ENCODE measurements at regions not wholly inside any gene's neighbourhood (a gene's known extent, or its start where the extent isn't known, plus 50 kb on each side); places are given as distances from the start of the nearest gene placed in this dataset.
A peak's percentile ranks its signal among the peaks of the same experiment; 100 is the strongest.

- CTCF ChIA-PET: no interaction called here
- no TSS peak for BruUV-seq (replicated peaks)
Observed at GRCh38 chr1:195831789-195832188, 776.5 kb downstream of the KCNT2 start.

GRCh38 chr1:195828325-195828724 is 779.9 kb downstream of the KCNT2 start:
- intact Hi-C loops (cut with micrococcal nuclease): no loop called here
- CTCF ChIA-PET: interaction anchor here (0.6 kb wide), 1 partner anchor 12 kb away, joined by 3 read pairs; no protein-coding TSS in a partner anchor

More at GRCh38 chr1:195831789-195832188, 776.5 kb downstream of the KCNT2 start:
- intact Hi-C loops (cut with micrococcal nuclease): no loop called here
- POLR2A ChIA-PET: no interaction called here
- H3K4me1 Mint-ChIP-seq (ENCODE audit: insufficient read depth, unreplicated experiment): no peaks in the 10 kb centered on the region
- H3K27ac Mint-ChIP-seq (ENCODE audit: low read depth, unreplicated experiment): no peak overlapping the region
- H3K27me3 Mint-ChIP-seq (ENCODE audit: insufficient read depth, unreplicated experiment): no peaks in the 10 kb centered on the region
- no peaks in the 10 kb centered on the region for H3K9me3 Mint-ChIP-seq (ENCODE audit: unreplicated experiment)
- no peak for TF ChIP-seq CTCF (IDR thresholded peaks at IDR 0.05; ENCODE audit: unreplicated experiment)
- no peak overlapping the region for H3K4me3 Mint-ChIP-seq (ENCODE audit: unreplicated experiment)
- H3K36me3 Mint-ChIP-seq (ENCODE audit: insufficient read depth, unreplicated experiment): peaks cover 6% of the 10 kb centered on the region
- DNase-seq (ENCODE audit: unreplicated experiment): no peak

GRCh38 chr1:195820925-195821324 is 787.3 kb downstream of the KCNT2 start:
- TF ChIP-seq CTCF (IDR thresholded peaks at IDR 0.05; ENCODE audit: unreplicated experiment): no peak
- Mint-ChIP-seq H3K9me3 (ENCODE audit: unreplicated experiment) (peaks cover 8% of the 10 kb centered on the region), H3K27ac (ENCODE audit: low read depth, unreplicated experiment) (no peak overlapping the region), H3K36me3 (ENCODE audit: insufficient read depth, unreplicated experiment) (no peaks in the 10 kb centered on the region), H3K4me1 (ENCODE audit: insufficient read depth, unreplicated experiment) (no peaks in the 10 kb centered on the region), H3K27me3 (ENCODE audit: insufficient read depth, unreplicated experiment) (no peaks in the 10 kb centered on the region), H3K4me3 (ENCODE audit: unreplicated experiment) (no peak overlapping the region)
- no TSS peak for BruUV-seq (replicated peaks)
- ChIA-PET CTCF (interaction anchor here (1.4 kb wide), 1 partner anchor 119 kb away, joined by 3 read pairs; no protein-coding TSS in a partner anchor), POLR2A (interaction anchor here (0.6 kb wide), 2 partner anchors 30 to 308 kb away, joined by 3 to 4 read pairs; no protein-coding TSS in a partner anchor)
- DNase-seq (ENCODE audit: unreplicated experiment): no peak
- intact Hi-C loops (cut with micrococcal nuclease): no loop called here

More at GRCh38 chr1:195828325-195828724, 779.9 kb downstream of the KCNT2 start:
- no peaks in the 10 kb centered on the region for H3K9me3 Mint-ChIP-seq (ENCODE audit: unreplicated experiment)
- POLR2A ChIA-PET: interaction anchor here (1.3 kb wide), 1 partner anchor 12 kb away, joined by 4 read pairs; no protein-coding TSS in a partner anchor
- no peaks in the 10 kb centered on the region for H3K4me1 Mint-ChIP-seq (ENCODE audit: insufficient read depth, unreplicated experiment)
- H3K36me3 Mint-ChIP-seq (ENCODE audit: insufficient read depth, unreplicated experiment): no peaks in the 10 kb centered on the region
- no peaks in the 10 kb centered on the region for H3K27me3 Mint-ChIP-seq (ENCODE audit: insufficient read depth, unreplicated experiment)
- no TSS peak for BruUV-seq (replicated peaks)
- TF ChIP-seq CTCF (IDR thresholded peaks at IDR 0.05; ENCODE audit: unreplicated experiment): no peak
- H3K27ac Mint-ChIP-seq (ENCODE audit: low read depth, unreplicated experiment): peak overlapping the region; percentile 23
- no peak overlapping the region for H3K4me3 Mint-ChIP-seq (ENCODE audit: unreplicated experiment)
- no peak for DNase-seq (ENCODE audit: unreplicated experiment)

GRCh38 chr1:195806060-195806459 is 802.2 kb downstream of the KCNT2 start:
- no peaks in the 10 kb centered on the region for H3K36me3 Mint-ChIP-seq (ENCODE audit: insufficient read depth, unreplicated experiment)
- no peaks in the 10 kb centered on the region for H3K27me3 Mint-ChIP-seq (ENCODE audit: insufficient read depth, unreplicated experiment)
- TF ChIP-seq CTCF (IDR thresholded peaks at IDR 0.05; ENCODE audit: unreplicated experiment): no peak
- POLR2A ChIA-PET: no interaction called here
- peaks cover 6% of the 10 kb centered on the region for H3K4me1 Mint-ChIP-seq (ENCODE audit: insufficient read depth, unreplicated experiment)
- DNase-seq (ENCODE audit: unreplicated experiment): no peak
- no peaks in the 10 kb centered on the region for H3K9me3 Mint-ChIP-seq (ENCODE audit: unreplicated experiment)
- no TSS peak for BruUV-seq (replicated peaks)
- H3K27ac Mint-ChIP-seq (ENCODE audit: low read depth, unreplicated experiment): no peak overlapping the region
- no peak overlapping the region for H3K4me3 Mint-ChIP-seq (ENCODE audit: unreplicated experiment)
- intact Hi-C loops (cut with micrococcal nuclease): loop anchor here (10.0 kb wide), 2 partner anchors 499 to 1511 kb away; no protein-coding TSS in a partner anchor
- CTCF ChIA-PET: interaction anchor here (0.9 to 1.2 kb wide), 2 partner anchors 74 to 342 kb away, joined by 3 read pairs; no protein-coding TSS in a partner anchor
